ENCODE measurements at regions not wholly inside any gene's neighbourhood (a gene's known extent, or its start where the extent isn't known, plus 50 kb on each side); places are given as distances from the start of the nearest gene placed in this dataset.

DNA sequence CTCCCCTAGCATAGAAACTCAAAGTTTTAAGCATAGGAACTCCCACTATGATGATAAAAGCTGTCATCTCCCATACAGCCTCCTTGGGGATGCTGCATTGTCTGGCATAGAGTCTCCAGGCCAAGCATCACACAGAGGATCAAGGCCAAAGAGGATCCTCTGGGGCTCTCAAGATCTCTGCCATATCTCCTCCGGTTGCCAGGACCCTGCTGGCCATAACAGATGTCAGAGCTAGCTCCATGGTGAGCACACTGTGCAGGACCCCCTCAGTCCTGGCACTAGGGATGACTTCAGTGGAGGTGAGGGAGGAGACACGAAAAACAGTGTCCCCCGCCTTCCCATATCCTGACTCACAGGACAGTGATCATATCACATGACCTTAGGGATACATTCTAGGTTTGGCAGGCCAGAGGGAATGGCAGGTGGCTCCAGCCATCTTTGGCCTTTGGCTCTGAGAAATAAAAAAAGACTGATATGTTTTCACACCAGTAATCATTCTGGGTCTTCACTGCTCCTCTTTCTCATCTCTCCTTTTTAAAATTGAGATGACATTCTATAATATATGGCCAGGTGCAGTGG lies 235.0 kb downstream of the MYCN start:
- H3K36me3 ChIP-seq (ENCODE audit: control insufficient read depth, insufficient read depth, low read length): no peaks in the 10 kb centered on the region
- ChIA-PET CTCF (no interaction called here), POLR2A (ENCODE audit: unreplicated experiment) (no interaction called here)
- H2BK5ac ChIP-seq (ENCODE audit: low read depth, low read length, poor library complexity, severe bottlenecking): no peak overlapping the region
- H3K27ac ChIP-seq (ENCODE audit: insufficient read depth, low read length): no peak overlapping the region
- no peak overlapping the region for H3K9ac ChIP-seq (ENCODE audit: low read depth, low read length)
- no peak overlapping the region for H3K14ac ChIP-seq (replicated peaks; ENCODE audit: low read depth, low read length)
- no peak overlapping the region for H3K23ac ChIP-seq (ENCODE audit: low read depth, low read length)
- H3K18ac ChIP-seq (ENCODE audit: low read depth, low read length): no peak overlapping the region
- no peak for DNase-seq
- no CpG with 5 or more reads among the region's 3 CpGs for WGBS, 2 experiments (ENCODE audit: extremely low coverage in 2 of 2, insufficient read length in 1 of 2)
- H2BK15ac ChIP-seq (ENCODE audit: low read depth, low read length): no peak overlapping the region
- no peak overlapping the region for H2BK120ac ChIP-seq (ENCODE audit: low read depth, low read length)
- H4K5ac ChIP-seq (ENCODE audit: low read depth, low read length): no peak overlapping the region
- BruUV-seq (replicated peaks): no TSS peak
- no peak for ATAC-seq (ENCODE audit: low read depth)
- no peaks in the 10 kb centered on the region for H4K20me1 ChIP-seq (ENCODE audit: insufficient read depth, low read length)
- no peak overlapping the region for H3K56ac ChIP-seq (ENCODE audit: extremely low read depth, insufficient read depth, low read length)
- no peaks in the 10 kb centered on the region for H3K9me1 ChIP-seq (ENCODE audit: insufficient read depth, low read length)
- H3K79me1 ChIP-seq (ENCODE audit: low read depth in 1 of 2, low read length in 2 of 2): no peaks in the 10 kb centered on the region
- no peak overlapping the region for H2AK9ac ChIP-seq (replicated peaks; ENCODE audit: low read depth, low read length, poor library complexity)
- in situ Hi-C loops (cut with MboI; ENCODE audit: low sequenced_read_pairs) (no loop called here), dilution Hi-C loops (cut with HindIII; ENCODE audit: low sequenced_read_pairs, unreplicated experiment) (no loop called here), intact Hi-C loops (cut with micrococcal nuclease) (no loop called here)
- no peak overlapping the region for H2BK20ac ChIP-seq (ENCODE audit: low read depth, low read length)
- no peak overlapping the region for H2AFZ ChIP-seq (replicated peaks; ENCODE audit: low read length, poor library complexity)
- no peaks in the 10 kb centered on the region for H3K27me3 ChIP-seq (ENCODE audit: control insufficient read depth, insufficient read depth, low read length)
- H2AK5ac ChIP-seq (ENCODE audit: low read depth, low read length): no peak overlapping the region
- no peaks in the 10 kb centered on the region for H3K4me1 ChIP-seq (ENCODE audit: control insufficient read depth, insufficient read depth, low read length)
- TF ChIP-seq NFE2L2 (IDR thresholded peaks at IDR 0.05; ENCODE audit: low read depth, low read length) (no peak), BHLHE40 (IDR thresholded peaks at IDR 0.05; ENCODE audit: low read depth, low read length) (no peak)
- TF ChIP-seq, protein P1, sequence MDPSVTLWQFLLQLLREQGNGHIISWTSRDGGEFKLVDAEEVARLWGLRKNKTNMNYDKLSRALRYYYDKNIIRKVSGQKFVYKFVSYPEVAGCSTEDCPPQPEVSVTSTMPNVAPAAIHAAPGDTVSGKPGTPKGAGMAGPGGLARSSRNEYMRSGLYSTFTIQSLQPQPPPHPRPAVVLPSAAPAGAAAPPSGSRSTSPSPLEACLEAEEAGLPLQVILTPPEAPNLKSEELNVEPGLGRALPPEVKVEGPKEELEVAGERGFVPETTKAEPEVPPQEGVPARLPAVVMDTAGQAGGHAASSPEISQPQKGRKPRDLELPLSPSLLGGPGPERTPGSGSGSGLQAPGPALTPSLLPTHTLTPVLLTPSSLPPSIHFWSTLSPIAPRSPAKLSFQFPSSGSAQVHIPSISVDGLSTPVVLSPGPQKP (IDR thresholded peaks at IDR 0.05; ENCODE audit: borderline replicate concordance, low read depth, low read length): no peak
- TF ChIP-seq, protein P2, sequence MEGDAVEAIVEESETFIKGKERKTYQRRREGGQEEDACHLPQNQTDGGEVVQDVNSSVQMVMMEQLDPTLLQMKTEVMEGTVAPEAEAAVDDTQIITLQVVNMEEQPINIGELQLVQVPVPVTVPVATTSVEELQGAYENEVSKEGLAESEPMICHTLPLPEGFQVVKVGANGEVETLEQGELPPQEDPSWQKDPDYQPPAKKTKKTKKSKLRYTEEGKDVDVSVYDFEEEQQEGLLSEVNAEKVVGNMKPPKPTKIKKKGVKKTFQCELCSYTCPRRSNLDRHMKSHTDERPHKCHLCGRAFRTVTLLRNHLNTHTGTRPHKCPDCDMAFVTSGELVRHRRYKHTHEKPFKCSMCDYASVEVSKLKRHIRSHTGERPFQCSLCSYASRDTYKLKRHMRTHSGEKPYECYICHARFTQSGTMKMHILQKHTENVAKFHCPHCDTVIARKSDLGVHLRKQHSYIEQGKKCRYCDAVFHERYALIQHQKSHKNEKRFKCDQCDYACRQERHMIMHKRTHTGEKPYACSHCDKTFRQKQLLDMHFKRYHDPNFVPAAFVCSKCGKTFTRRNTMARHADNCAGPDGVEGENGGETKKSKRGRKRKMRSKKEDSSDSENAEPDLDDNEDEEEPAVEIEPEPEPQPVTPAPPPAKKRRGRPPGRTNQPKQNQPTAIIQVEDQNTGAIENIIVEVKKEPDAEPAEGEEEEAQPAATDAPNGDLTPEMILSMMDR (conservative IDR thresholded peaks at IDR 0.05; ENCODE audit: low read depth, low read length): no peak
- H4K91ac ChIP-seq (ENCODE audit: insufficient read depth, low read depth, low read length): no peak overlapping the region
- no peak overlapping the region for H3K4ac ChIP-seq (ENCODE audit: low read depth, low read length)
- H3K4me2 ChIP-seq (ENCODE audit: low read depth, low read length): no peak overlapping the region
- no peak overlapping the region for H4K8ac ChIP-seq (ENCODE audit: low read depth in 2 of 2, low read length in 2 of 2)
- peaks cover 25% of the 10 kb centered on the region for H3K9me3 ChIP-seq (ENCODE audit: control insufficient read depth, insufficient read depth, low read length)
- H3K4me3 ChIP-seq (ENCODE audit: insufficient read depth, low read depth, low read length): no peak overlapping the region

Data from IMR-90 (cell line).